OCI-LY7 (cell line): ENCODE measurements at regions not wholly inside any gene's neighbourhood (a gene's known extent, or its start where the extent isn't known, plus 50 kb on each side); places are given as distances from the start of the nearest gene placed in this dataset.

ENCODE experiments used
- BruUV-seq: library from RNA; stranded (reverse); fragments of 400-500 nt; replicated peaks from 2 replicates; lab custom pipeline; 2021; lab: Mats Ljungman, UMichigan
- CTCF ChIA-PET: fragments of 300-600 bp; sonication (Branson Sonifier 250); formaldehyde crosslinking; loops from one replicate; lab custom pipeline; 2022; ENCODE audit warnings: antibody characterized with exemption; ENCODE audit not compliant: unreplicated experiment; lab: Charles Lee
- POLR2A ChIA-PET: fragments of 300-600 bp; sonication (Branson Sonifier 250); formaldehyde crosslinking; loops from one replicate; lab custom pipeline; 2022; ENCODE audit warnings: antibody characterized with exemption; lab: Charles Lee
- DNase-seq: peaks from one replicate; pipeline ENCODE4 v3.0.0-alpha.2; 2015; ENCODE audit warnings: low spot score
- H2AFZ ChIP-seq: fragments of 200-600 bp; sonication (generic), shearing (Covaris generic); 2 replicates; pipeline ENCODE4 v1.6.1; 2014; ENCODE audit warnings: mild to moderate bottlenecking, antibody characterized with exemption, low read length, moderate library complexity
- H3K27ac ChIP-seq: fragments of 200-600 bp; sonication (generic); 2 replicates; pipeline ENCODE4 v1.5.1; 2014; ENCODE audit warnings: mixed run types, low read depth, mild to moderate bottlenecking, moderate library complexity, low read length, inconsistent platforms; ENCODE audit not compliant: poor library complexity, severe bottlenecking
- H3K36me3 ChIP-seq: fragments of 200-600 bp; sonication (generic); 2 replicates; pipeline ENCODE4 v1.6.1; 2014; ENCODE audit warnings: mild to moderate bottlenecking, antibody characterized with exemption, low read length, moderate library complexity, mixed read lengths; ENCODE audit not compliant: insufficient read depth
- H3K4me1 ChIP-seq: fragments of 200-600 bp; sonication (generic); 2 replicates; pipeline ENCODE4 v1.5.1; 2014; ENCODE audit warnings: mild to moderate bottlenecking, low read length; ENCODE audit not compliant: insufficient read depth, poor library complexity, severe bottlenecking
- H3K4me2 ChIP-seq: fragments of 200-600 bp; sonication (generic); 2 replicates; pipeline ENCODE4 v1.6.1; 2014; ENCODE audit warnings: mild to moderate bottlenecking, low read length
- H3K4me3 ChIP-seq: fragments of 200-600 bp; sonication (generic); 2 replicates; pipeline ENCODE4 v1.5.1; 2014; ENCODE audit warnings: mild to moderate bottlenecking, low read depth, low read length; ENCODE audit not compliant: poor library complexity, severe bottlenecking
- H3K79me2 ChIP-seq: fragments of 200-600 bp; sonication (generic); 2 replicates; pipeline ENCODE4 v1.6.1; 2016; ENCODE audit warnings: low read depth, mild to moderate bottlenecking, low read length, moderate library complexity, mixed read lengths; ENCODE audit not compliant: insufficient read depth
- H3K9me2 ChIP-seq: fragments of 200-600 bp; sonication (generic); 2 replicates; pipeline ENCODE4 v1.6.1; 2016; ENCODE audit warnings: mild to moderate bottlenecking, low read length, mixed read lengths; ENCODE audit not compliant: insufficient read depth
- H3K9me3 ChIP-seq: fragments of 200-600 bp; sonication (generic); 2 replicates; pipeline ENCODE4 v1.6.1; 2014; ENCODE audit warnings: mild to moderate bottlenecking, mixed run types, low read length, mixed read lengths
- H4K20me1 ChIP-seq: fragments of 200-600 bp; sonication (generic); 2 replicates; pipeline ENCODE4 v1.6.1; 2014; ENCODE audit warnings: mild to moderate bottlenecking, antibody characterized with exemption, low read length, moderate library complexity, mixed read lengths; ENCODE audit not compliant: insufficient read depth
- EZH2phosphoT487 ChIP-seq: fragments of 200-600 bp; sonication (generic); IDR thresholded peaks from 2 replicates; pipeline ENCODE4 v1.6.1; 2018; ENCODE audit warnings: low read depth, borderline replicate concordance, mild to moderate bottlenecking, mixed run types, antibody characterized with exemption, low read length, moderate library complexity, mixed read lengths
- intact Hi-C: fragments of 100-400 bp; cut with micrococcal nuclease; formaldehyde crosslinking; loops from one replicate; pipeline ENCODE4 v1.10.0; 2022; ENCODE audit not compliant: unreplicated experiment
- TF ChIP-seq, protein P1 (sequence below): fragments of 200-600 bp; sonication (generic); conservative IDR thresholded peaks from 2 replicates; pipeline ENCODE4 v1.5.1; 2014; ENCODE audit warnings: mild to moderate bottlenecking, antibody characterized with exemption, low read length, moderate library complexity, mixed read lengths

DNA sequence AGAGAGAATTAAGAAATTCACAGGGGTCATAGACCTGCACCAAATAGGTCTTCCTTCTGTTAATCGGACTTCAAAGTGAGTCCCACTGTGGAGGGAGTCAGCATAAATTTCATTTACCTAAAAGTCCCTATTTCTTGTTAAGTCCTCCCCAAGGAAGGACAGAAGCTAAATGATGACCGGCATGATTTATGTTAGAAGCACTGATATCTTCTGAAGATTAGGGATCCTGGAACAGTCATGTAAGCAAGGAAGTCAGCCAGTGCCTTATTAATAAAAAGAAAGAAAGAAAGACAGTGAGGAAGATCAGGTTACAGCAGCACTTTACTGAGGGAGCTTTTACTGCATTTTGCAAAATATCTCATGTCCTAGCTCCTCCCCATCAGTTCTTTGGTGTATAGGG is 287.5 kb downstream of the FOXG1 start:
- POLR2A ChIA-PET = no interaction called here

DNA sequence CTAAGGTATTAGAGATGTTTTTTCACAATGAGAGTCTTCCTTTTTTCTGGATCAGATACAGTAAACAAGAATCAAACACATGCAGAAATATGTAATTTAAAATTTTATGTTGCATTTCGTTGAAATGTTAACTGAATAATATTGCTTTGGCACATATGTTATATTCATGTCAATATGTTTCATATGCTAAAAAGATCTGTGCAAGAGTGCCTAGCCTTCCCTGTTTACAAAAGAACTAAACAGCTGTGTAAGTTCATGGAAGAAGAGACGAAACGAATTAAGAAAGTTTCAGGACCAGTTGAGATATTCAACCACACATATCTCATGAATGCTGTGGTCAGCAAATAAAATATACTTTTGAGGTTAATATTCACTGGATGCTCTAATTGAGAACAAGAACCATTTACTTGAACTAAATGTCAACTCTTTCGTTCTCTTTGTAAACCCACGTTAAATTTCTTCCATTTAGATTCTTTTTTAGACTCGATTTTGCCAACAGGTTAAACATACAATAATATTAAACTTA is 289.5 kb downstream of the FOXG1 start:
- Histone ChIP-seq H3K36me3 (no peaks in the 10 kb centered on the region), H2AFZ (no peak overlapping the region), H3K27ac (no peak overlapping the region), H3K4me2 (no peak overlapping the region), H3K79me2 (no peaks in the 10 kb centered on the region), H3K4me1 (no peaks in the 10 kb centered on the region), H3K4me3 (no peak overlapping the region), H4K20me1 (no peaks in the 10 kb centered on the region), H3K9me2 (no peaks in the 10 kb centered on the region), H3K9me3 (no peaks in the 10 kb centered on the region)
- intact Hi-C loops = no loop called here
- CTCF ChIA-PET = no interaction called here
- no peak for DNase-seq
- POLR2A ChIA-PET = no interaction called here
- TF ChIP-seq, protein P1, sequence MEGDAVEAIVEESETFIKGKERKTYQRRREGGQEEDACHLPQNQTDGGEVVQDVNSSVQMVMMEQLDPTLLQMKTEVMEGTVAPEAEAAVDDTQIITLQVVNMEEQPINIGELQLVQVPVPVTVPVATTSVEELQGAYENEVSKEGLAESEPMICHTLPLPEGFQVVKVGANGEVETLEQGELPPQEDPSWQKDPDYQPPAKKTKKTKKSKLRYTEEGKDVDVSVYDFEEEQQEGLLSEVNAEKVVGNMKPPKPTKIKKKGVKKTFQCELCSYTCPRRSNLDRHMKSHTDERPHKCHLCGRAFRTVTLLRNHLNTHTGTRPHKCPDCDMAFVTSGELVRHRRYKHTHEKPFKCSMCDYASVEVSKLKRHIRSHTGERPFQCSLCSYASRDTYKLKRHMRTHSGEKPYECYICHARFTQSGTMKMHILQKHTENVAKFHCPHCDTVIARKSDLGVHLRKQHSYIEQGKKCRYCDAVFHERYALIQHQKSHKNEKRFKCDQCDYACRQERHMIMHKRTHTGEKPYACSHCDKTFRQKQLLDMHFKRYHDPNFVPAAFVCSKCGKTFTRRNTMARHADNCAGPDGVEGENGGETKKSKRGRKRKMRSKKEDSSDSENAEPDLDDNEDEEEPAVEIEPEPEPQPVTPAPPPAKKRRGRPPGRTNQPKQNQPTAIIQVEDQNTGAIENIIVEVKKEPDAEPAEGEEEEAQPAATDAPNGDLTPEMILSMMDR = no peak
- no peak for TF ChIP-seq EZH2phosphoT487
- BruUV-seq = no TSS peak

More for the DNA sequence above, 287.5 kb downstream of the FOXG1 start:
- Histone ChIP-seq H3K36me3 (no peaks in the 10 kb centered on the region), H3K4me3 (no peak overlapping the region), H3K9me3 (peaks cover 12% of the 10 kb centered on the region), H4K20me1 (no peaks in the 10 kb centered on the region), H3K9me2 (no peaks in the 10 kb centered on the region), H3K27ac (no peak overlapping the region), H2AFZ (no peak overlapping the region), H3K79me2 (no peaks in the 10 kb centered on the region), H3K4me1 (no peaks in the 10 kb centered on the region), H3K4me2 (no peak overlapping the region)
- no peak for DNase-seq
- intact Hi-C loops = no loop called here
- BruUV-seq = no TSS peak
- CTCF ChIA-PET = no interaction called here
- TF ChIP-seq, protein P1 = no peak
- TF ChIP-seq EZH2phosphoT487 = no peak

DNA sequence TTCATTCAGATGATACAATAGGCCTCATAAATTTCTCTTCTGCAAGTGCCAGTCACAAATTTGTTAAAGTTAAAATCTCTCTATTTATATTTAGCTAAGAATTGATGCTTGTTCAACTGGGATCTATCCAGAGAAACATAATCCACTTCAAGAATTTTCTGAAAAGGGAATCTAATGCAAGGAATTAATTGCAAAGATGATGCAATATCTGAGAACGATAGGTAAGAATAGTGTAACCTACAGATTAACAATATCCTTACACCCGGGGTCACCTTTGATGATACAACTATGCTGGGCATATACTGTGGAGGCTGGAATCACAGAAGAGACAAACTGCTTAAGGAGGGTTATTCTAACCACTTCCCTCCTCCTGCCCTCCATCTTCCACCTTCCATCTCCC is 295.1 kb downstream of the FOXG1 start:
- H3K4me2 ChIP-seq = no peak overlapping the region
- H3K9me3 ChIP-seq = no peaks in the 10 kb centered on the region
- no peak overlapping the region for H2AFZ ChIP-seq
- POLR2A ChIA-PET = interaction anchor here (0.6 kb wide), 1 partner anchor 14 kb away, joined by 3 read pairs; no protein-coding TSS in a partner anchor
- H3K9me2 ChIP-seq = no peaks in the 10 kb centered on the region
- no peaks in the 10 kb centered on the region for H4K20me1 ChIP-seq
- H3K27ac ChIP-seq = no peak overlapping the region
- no peaks in the 10 kb centered on the region for H3K79me2 ChIP-seq
- no peaks in the 10 kb centered on the region for H3K36me3 ChIP-seq
- TF ChIP-seq EZH2phosphoT487 = no peak
- TF ChIP-seq, protein P1 = no peak
- CTCF ChIA-PET = no interaction called here
- no peaks in the 10 kb centered on the region for H3K4me1 ChIP-seq
- DNase-seq = no peak
- no TSS peak for BruUV-seq
- no peak overlapping the region for H3K4me3 ChIP-seq
- intact Hi-C loops = no loop called here
